Testis (tissue), 2 donors: ENCODE measurements at regions not wholly inside any gene's neighbourhood (a gene's known extent, or its start where the extent isn't known, plus 50 kb on each side); places are given as distances from the start of the nearest gene placed in this dataset.

Experiments used
- DNase-seq: peaks from one replicate; pipeline ENCODE4 v3.0.0-alpha.2; 2019
- H3K27ac ChIP-seq, 2 donors: fragments of 200-600 bp; sonication (generic); one replicate each; pipeline ENCODE4 v1.5.1; 2019
- H3K27me3 ChIP-seq: fragments of 200-600 bp; sonication (generic); one replicate; pipeline ENCODE4 v1.5.1; 2019
- H3K36me3 ChIP-seq: fragments of 200-600 bp; sonication (generic); one replicate; pipeline ENCODE4 v1.5.1; 2017; ENCODE audit warnings: low read depth; ENCODE audit errors: missing control alignments
- H3K4me1 ChIP-seq: fragments of 200-600 bp; sonication (generic); one replicate; pipeline ENCODE4 v1.5.1; 2019
- H3K4me3 ChIP-seq, 2 donors: fragments of 200-600 bp; sonication (generic); one replicate each; pipeline ENCODE4 v1.5.1; 2017 to 2019
- H3K9me3 ChIP-seq: fragments of 200-600 bp; sonication (generic); one replicate; pipeline ENCODE4 v1.5.1; 2017
- CTCF ChIP-seq, 3 experiments: fragments of 450-650 bp in 2 of 3; fragments of 200-600 bp in 1 of 3; sonication (generic) in 1 of 3; IDR thresholded peaks; one replicate each; pipeline ENCODE4 v1.5.1; 2016 to 2019; ENCODE audit warnings: antibody characterized with exemption in 3 of 3, mild to moderate bottlenecking in 2 of 3, moderate library complexity in 1 of 3
- POLR2A ChIP-seq: fragments of 450-650 bp; IDR thresholded peaks from one replicate; pipeline ENCODE4 v1.6.1; 2017; ENCODE audit warnings: antibody characterized with exemption, mild to moderate bottlenecking, moderate library complexity
- WGBS, 2 donors: methylation state at CpG; one replicate each; pipeline ENCODE4 v1.1.5; 2018; 5-methylcytosine and 5-hydroxymethylcytosine counted together
- intact Hi-C: fragments of 100-400 bp; cut with DNase I; formaldehyde crosslinking; loops from one replicate; pipeline ENCODE4 v1.15.1; 2023; ENCODE audit warnings: low total_unique reads

GRCh38 chr3:28947751-28948150 is 333.1 kb upstream of the RBMS3 start:
- no peaks in the 10 kb centered on the region for H3K4me1 ChIP-seq
- no peak overlapping the region for H3K27ac ChIP-seq
- intact Hi-C loops: no loop called here
- no peaks in the 10 kb centered on the region for H3K36me3 ChIP-seq
- H3K27me3 ChIP-seq: no peaks in the 10 kb centered on the region
- H3K4me3 ChIP-seq: no peak overlapping the region
- 76 to 87% methylated on average over 2 of the region's 2 CpGs for WGBS, 2 donors
- H3K9me3 ChIP-seq: no peaks in the 10 kb centered on the region
- DNase-seq: no peak
- TF ChIP-seq CTCF (IDR thresholded peaks at IDR 0.05) (no peak), POLR2A (no peak)

GRCh38 chr3:28948685-28949084 is 332.2 kb upstream of the RBMS3 start:
- DNase-seq: no peak
- Histone ChIP-seq H3K36me3 (no peaks in the 10 kb centered on the region), H3K4me1 (no peaks in the 10 kb centered on the region), H3K27ac (no peak overlapping the region), H3K27me3 (no peaks in the 10 kb centered on the region), H3K4me3 (no peak overlapping the region), H3K9me3 (no peaks in the 10 kb centered on the region)
- no peak for TF ChIP-seq POLR2A
- no peak for TF ChIP-seq CTCF (IDR thresholded peaks at IDR 0.05)
- intact Hi-C loops: no loop called here

- 95 to 100% methylated on average over 1 of the region's 1 CpG for WGBS, 2 donors
- Histone ChIP-seq H3K9me3 (no peaks in the 10 kb centered on the region), H3K4me1 (no peaks in the 10 kb centered on the region), H3K4me3 (no peak overlapping the region), H3K36me3 (no peaks in the 10 kb centered on the region), H3K27me3 (no peaks in the 10 kb centered on the region), H3K27ac (no peak overlapping the region)
- no peak for DNase-seq
- intact Hi-C loops: no loop called here
- TF ChIP-seq POLR2A (no peak), CTCF (IDR thresholded peaks at IDR 0.05) (no peak)
Observed at GRCh38 chr3:28949580-28949979, 331.3 kb upstream of the RBMS3 start.

GRCh38 chr3:28950614-28951013 is 330.3 kb upstream of the RBMS3 start:
- Histone ChIP-seq H3K27ac (no peak overlapping the region), H3K36me3 (no peaks in the 10 kb centered on the region), H3K4me3 (no peak overlapping the region), H3K4me1 (no peaks in the 10 kb centered on the region), H3K27me3 (no peaks in the 10 kb centered on the region), H3K9me3 (no peaks in the 10 kb centered on the region)
- no peak for TF ChIP-seq CTCF (IDR thresholded peaks at IDR 0.05)
- no peak for TF ChIP-seq POLR2A
- DNase-seq: no peak
- intact Hi-C loops: no loop called here

GRCh38 chr3:28951772-28952556 is 328.9 kb upstream of the RBMS3 start:
- Histone ChIP-seq H3K36me3 (no peaks in the 10 kb centered on the region), H3K9me3 (no peaks in the 10 kb centered on the region), H3K4me1 (no peaks in the 10 kb centered on the region), H3K27me3 (no peaks in the 10 kb centered on the region), H3K4me3 (no peak overlapping the region), H3K27ac (no peak overlapping the region)
- 69 to 81% methylated on average over 4 of the region's 4 CpGs for WGBS, 2 donors
- no peak for DNase-seq
- intact Hi-C loops: no loop called here
- TF ChIP-seq POLR2A (no peak), CTCF (IDR thresholded peaks at IDR 0.05) (no peak)
